BE2C (cell line): ENCODE measurements at regions not wholly inside any gene's neighbourhood (a gene's known extent, or its start where the extent isn't known, plus 50 kb on each side); places are given as distances from the start of the nearest gene placed in this dataset.

Experiments
- DNase-seq: peaks from one replicate; pipeline ENCODE4 v3.0.0-alpha.2; 2020
- H3K27me3 ChIP-seq: fragments of 250-450 bp; sonication (Bioruptor Pico); 2 replicates; pipeline ENCODE4 v1.5.1; 2020; ENCODE audit warnings: mild to moderate bottlenecking
- H3K36me3 ChIP-seq: fragments of 250-450 bp; sonication (Bioruptor Pico); 2 replicates; pipeline ENCODE4 v1.5.1; 2020; ENCODE audit warnings: mild to moderate bottlenecking
- H3K4me1 ChIP-seq: fragments of 250-450 bp; sonication (Bioruptor Pico); 2 replicates; pipeline ENCODE4 v1.5.1; 2020
- H3K4me3 ChIP-seq: 2 replicates; pipeline ENCODE4 v1.5.1; 2011; ENCODE audit warnings: low read depth, low read length
- H3K9me3 ChIP-seq: fragments of 250-450 bp; sonication (Bioruptor Pico); 2 replicates; pipeline ENCODE4 v1.5.1; 2020
- TF ChIP-seq, protein P1 (sequence below): IDR thresholded peaks from 2 replicates; pipeline ENCODE4 v1.5.1; 2012; ENCODE audit warnings: mild to moderate bottlenecking, low read depth, low read length

- Histone ChIP-seq H3K4me3 (no peak overlapping the region), H3K27me3 (no peaks in the 10 kb centered on the region), H3K9me3 (no peaks in the 10 kb centered on the region), H3K36me3 (no peaks in the 10 kb centered on the region), H3K4me1 (no peaks in the 10 kb centered on the region)
- TF ChIP-seq, protein P1, sequence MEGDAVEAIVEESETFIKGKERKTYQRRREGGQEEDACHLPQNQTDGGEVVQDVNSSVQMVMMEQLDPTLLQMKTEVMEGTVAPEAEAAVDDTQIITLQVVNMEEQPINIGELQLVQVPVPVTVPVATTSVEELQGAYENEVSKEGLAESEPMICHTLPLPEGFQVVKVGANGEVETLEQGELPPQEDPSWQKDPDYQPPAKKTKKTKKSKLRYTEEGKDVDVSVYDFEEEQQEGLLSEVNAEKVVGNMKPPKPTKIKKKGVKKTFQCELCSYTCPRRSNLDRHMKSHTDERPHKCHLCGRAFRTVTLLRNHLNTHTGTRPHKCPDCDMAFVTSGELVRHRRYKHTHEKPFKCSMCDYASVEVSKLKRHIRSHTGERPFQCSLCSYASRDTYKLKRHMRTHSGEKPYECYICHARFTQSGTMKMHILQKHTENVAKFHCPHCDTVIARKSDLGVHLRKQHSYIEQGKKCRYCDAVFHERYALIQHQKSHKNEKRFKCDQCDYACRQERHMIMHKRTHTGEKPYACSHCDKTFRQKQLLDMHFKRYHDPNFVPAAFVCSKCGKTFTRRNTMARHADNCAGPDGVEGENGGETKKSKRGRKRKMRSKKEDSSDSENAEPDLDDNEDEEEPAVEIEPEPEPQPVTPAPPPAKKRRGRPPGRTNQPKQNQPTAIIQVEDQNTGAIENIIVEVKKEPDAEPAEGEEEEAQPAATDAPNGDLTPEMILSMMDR = no peak
- DNase-seq = no peak
Measured at GRCh38 chr18:2186967-2187366, 384.3 kb downstream of the METTL4 start.

DNA sequence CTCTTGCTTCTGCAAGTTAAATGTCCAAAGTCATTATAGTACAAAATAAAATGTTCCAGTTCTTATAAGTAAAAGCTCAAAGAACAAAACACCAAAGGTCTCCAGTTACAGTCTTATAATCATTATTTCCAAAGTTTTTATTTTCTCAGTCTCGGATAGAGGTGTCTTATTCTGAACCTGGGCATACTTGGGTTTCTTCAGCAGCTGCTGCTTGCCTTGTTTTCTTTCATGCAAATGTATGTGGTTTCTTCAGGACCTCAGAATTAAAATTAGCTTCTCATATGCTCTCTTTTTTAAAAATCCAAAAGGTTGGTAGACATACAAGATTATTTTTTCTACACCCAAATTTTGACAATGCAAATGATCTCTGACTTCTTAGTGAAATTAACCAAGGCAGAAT lies 383.0 kb downstream of the METTL4 start:
- Histone ChIP-seq H3K9me3 (no peaks in the 10 kb centered on the region), H3K36me3 (no peaks in the 10 kb centered on the region), H3K27me3 (no peaks in the 10 kb centered on the region), H3K4me3 (no peak overlapping the region), H3K4me1 (no peaks in the 10 kb centered on the region)
- DNase-seq = no peak
- TF ChIP-seq, protein P1 = no peak

- H3K9me3 ChIP-seq = no peaks in the 10 kb centered on the region
- H3K36me3 ChIP-seq = no peaks in the 10 kb centered on the region
- TF ChIP-seq, protein P1 = no peak
- H3K4me1 ChIP-seq = no peaks in the 10 kb centered on the region
- DNase-seq = no peak
- H3K27me3 ChIP-seq = no peaks in the 10 kb centered on the region
- H3K4me3 ChIP-seq = no peak overlapping the region
Measured at GRCh38 chr18:2191180-2191790, 380.0 kb downstream of the METTL4 start.

GRCh38 chr18:2192562-2192961 lies 378.7 kb downstream of the METTL4 start:
- Histone ChIP-seq H3K4me3 (no peak overlapping the region), H3K4me1 (no peaks in the 10 kb centered on the region), H3K27me3 (no peaks in the 10 kb centered on the region), H3K9me3 (no peaks in the 10 kb centered on the region), H3K36me3 (no peaks in the 10 kb centered on the region)
- no peak for DNase-seq
- TF ChIP-seq, protein P1 = no peak

DNA sequence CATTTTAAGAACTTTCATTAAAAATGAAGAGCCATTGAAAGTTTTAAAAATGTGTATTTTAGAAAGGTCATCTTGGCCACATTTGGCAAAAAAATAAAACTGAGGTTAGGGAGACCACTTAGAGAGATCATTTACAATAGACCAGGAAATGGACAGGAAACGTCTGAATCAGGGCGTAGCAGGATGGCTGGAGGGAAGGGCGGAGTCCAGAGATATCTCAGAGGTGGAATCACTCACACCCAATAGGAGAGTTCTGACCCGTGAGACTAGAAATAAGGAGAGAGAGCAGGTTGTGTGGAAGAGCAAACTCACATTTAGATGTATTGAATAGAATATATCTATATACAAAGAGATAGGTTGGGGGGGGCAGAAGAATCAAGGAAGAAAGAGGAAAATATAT lies 373.4 kb downstream of the METTL4 start:
- H3K27me3 ChIP-seq = no peaks in the 10 kb centered on the region
- no peaks in the 10 kb centered on the region for H3K36me3 ChIP-seq
- TF ChIP-seq, protein P1 = no peak
- no peak overlapping the region for H3K4me3 ChIP-seq
- H3K4me1 ChIP-seq = no peaks in the 10 kb centered on the region
- no peak for DNase-seq
- no peaks in the 10 kb centered on the region for H3K9me3 ChIP-seq

- no peaks in the 10 kb centered on the region for H3K9me3 ChIP-seq
- no peaks in the 10 kb centered on the region for H3K36me3 ChIP-seq
- no peak for DNase-seq
- H3K4me1 ChIP-seq = no peaks in the 10 kb centered on the region
- TF ChIP-seq, protein P1 = no peak
- no peaks in the 10 kb centered on the region for H3K27me3 ChIP-seq
- no peak overlapping the region for H3K4me3 ChIP-seq
Measured at GRCh38 chr18:2199060-2199459, 372.2 kb downstream of the METTL4 start.
